ENCODE measurements at regions not wholly inside any gene's neighbourhood (a gene's known extent, or its start where the extent isn't known, plus 50 kb on each side); places are given as distances from the start of the nearest gene placed in this dataset.
"Not testable (repeated sequence)": the region's sequence is repeated elsewhere in the genome, so short reads cannot be mapped to it uniquely, and the experiment has no call there.

GRCh38 chr11:80726236-80726635 is 1285.4 kb upstream of the TENM4 start:
- H3K36me3 ChIP-seq (ENCODE audit: control insufficient read depth, insufficient read depth, low read length) = no peaks in the 10 kb centered on the region
- no peak for DNase-seq (ENCODE audit: low read depth in 4 of 6, low spot score in 6 of 6)
- no peaks in the 10 kb centered on the region for H3K27me3 ChIP-seq (ENCODE audit: control insufficient read depth, insufficient read depth, low read length)
- H3K4me1 ChIP-seq (ENCODE audit: control insufficient read depth, insufficient read depth, low read length) = no peaks in the 10 kb centered on the region
- no peaks in the 10 kb centered on the region for H3K9me3 ChIP-seq (ENCODE audit: control insufficient read depth, insufficient read depth, low read length)
- H3K27ac ChIP-seq (ENCODE audit: low read depth, low read length) = no peak overlapping the region
- no peak overlapping the region for H3K4me3 ChIP-seq (ENCODE audit: low read depth, low read length)

GRCh38 chr11:80724366-80724765 is 1283.5 kb upstream of the TENM4 start:
- no peaks in the 10 kb centered on the region for H3K4me1 ChIP-seq (ENCODE audit: control insufficient read depth, insufficient read depth, low read length)
- H3K9me3 ChIP-seq (ENCODE audit: control insufficient read depth, insufficient read depth, low read length) = no peaks in the 10 kb centered on the region
- no peak overlapping the region for H3K27ac ChIP-seq (ENCODE audit: low read depth, low read length)
- H3K4me3 ChIP-seq (ENCODE audit: low read depth, low read length) = no peak overlapping the region
- DNase-seq (ENCODE audit: low read depth in 4 of 6, low spot score in 6 of 6) = no peak
- WGBS (ENCODE audit: insufficient coverage) = no CpG with 5 or more reads among the region's 2 CpGs
- no peaks in the 10 kb centered on the region for H3K36me3 ChIP-seq (ENCODE audit: control insufficient read depth, insufficient read depth, low read length)
- H3K27me3 ChIP-seq (ENCODE audit: control insufficient read depth, insufficient read depth, low read length) = no peaks in the 10 kb centered on the region

- no peaks in the 10 kb centered on the region for H3K9me3 ChIP-seq (ENCODE audit: control insufficient read depth, insufficient read depth, low read length)
- no peaks in the 10 kb centered on the region for H3K27me3 ChIP-seq (ENCODE audit: control insufficient read depth, insufficient read depth, low read length)
- no peak overlapping the region for H3K27ac ChIP-seq (ENCODE audit: low read depth, low read length)
- H3K4me1 ChIP-seq (ENCODE audit: control insufficient read depth, insufficient read depth, low read length) = no peaks in the 10 kb centered on the region
- no peak overlapping the region for H3K4me3 ChIP-seq (ENCODE audit: low read depth, low read length)
- WGBS (ENCODE audit: insufficient coverage) = no CpG with 5 or more reads among the region's 1 CpG
- no peak for DNase-seq (ENCODE audit: low read depth in 4 of 6, low spot score in 6 of 6)
- H3K36me3 ChIP-seq (ENCODE audit: control insufficient read depth, insufficient read depth, low read length) = no peaks in the 10 kb centered on the region
Observed at GRCh38 chr11:80722629-80723028, 1281.8 kb upstream of the TENM4 start.

GRCh38 chr11:80720295-80720694 is 1279.5 kb upstream of the TENM4 start:
- no peak overlapping the region for H3K4me3 ChIP-seq (ENCODE audit: low read depth, low read length)
- H3K27ac ChIP-seq (ENCODE audit: low read depth, low read length) = no peak overlapping the region
- no peak for DNase-seq (ENCODE audit: low read depth in 4 of 6, low spot score in 6 of 6)
- 91% methylated on average over 1 of the region's 4 CpGs for WGBS (ENCODE audit: insufficient coverage)
- H3K27me3 ChIP-seq (ENCODE audit: control insufficient read depth, insufficient read depth, low read length) = no peaks in the 10 kb centered on the region
- H3K4me1 ChIP-seq (ENCODE audit: control insufficient read depth, insufficient read depth, low read length) = no peaks in the 10 kb centered on the region
- no peaks in the 10 kb centered on the region for H3K36me3 ChIP-seq (ENCODE audit: control insufficient read depth, insufficient read depth, low read length)
- H3K9me3 ChIP-seq (ENCODE audit: control insufficient read depth, insufficient read depth, low read length) = no peaks in the 10 kb centered on the region

- Histone ChIP-seq H3K27ac (ENCODE audit: low read depth, low read length) (no peak overlapping the region), H3K27me3 (ENCODE audit: control insufficient read depth, insufficient read depth, low read length) (no peaks in the 10 kb centered on the region), H3K36me3 (ENCODE audit: control insufficient read depth, insufficient read depth, low read length) (no peaks in the 10 kb centered on the region), H3K4me3 (ENCODE audit: low read depth, low read length) (no peak overlapping the region), H3K4me1 (ENCODE audit: control insufficient read depth, insufficient read depth, low read length) (no peaks in the 10 kb centered on the region), H3K9me3 (ENCODE audit: control insufficient read depth, insufficient read depth, low read length) (no peaks in the 10 kb centered on the region)
- DNase-seq (ENCODE audit: low read depth in 4 of 6, low spot score in 6 of 6) = no peak
Observed at GRCh38 chr11:80719292-80719646, 1278.4 kb upstream of the TENM4 start.

GRCh38 chr11:80718611-80719291 is 1277.9 kb upstream of the TENM4 start:
- Histone ChIP-seq H3K4me1 (ENCODE audit: control insufficient read depth, insufficient read depth, low read length) (no peaks in the 10 kb centered on the region), H3K36me3 (ENCODE audit: control insufficient read depth, insufficient read depth, low read length) (no peaks in the 10 kb centered on the region), H3K4me3 (ENCODE audit: low read depth, low read length) (no peak overlapping the region), H3K27ac (ENCODE audit: low read depth, low read length) (no peak overlapping the region), H3K9me3 (ENCODE audit: control insufficient read depth, insufficient read depth, low read length) (no peaks in the 10 kb centered on the region), H3K27me3 (ENCODE audit: control insufficient read depth, insufficient read depth, low read length) (no peaks in the 10 kb centered on the region)
- DNase-seq (ENCODE audit: low read depth in 4 of 6, low spot score in 6 of 6) = no peak
- WGBS (ENCODE audit: insufficient coverage) = no CpG with 5 or more reads among the region's 2 CpGs

- no peaks in the 10 kb centered on the region for H3K4me1 ChIP-seq (ENCODE audit: control insufficient read depth, insufficient read depth, low read length)
- H3K4me3 ChIP-seq (ENCODE audit: low read depth, low read length) = no peak overlapping the region
- H3K36me3 ChIP-seq (ENCODE audit: control insufficient read depth, insufficient read depth, low read length) = no peaks in the 10 kb centered on the region
- DNase-seq (ENCODE audit: low read depth in 4 of 6, low spot score in 6 of 6) = no peak
- H3K9me3 ChIP-seq (ENCODE audit: control insufficient read depth, insufficient read depth, low read length) = no peaks in the 10 kb centered on the region
- no peaks in the 10 kb centered on the region for H3K27me3 ChIP-seq (ENCODE audit: control insufficient read depth, insufficient read depth, low read length)
- WGBS (ENCODE audit: insufficient coverage) = no CpG with 5 or more reads among the region's 2 CpGs
- no peak overlapping the region for H3K27ac ChIP-seq (ENCODE audit: low read depth, low read length)
Observed at GRCh38 chr11:80702264-80702663, 1261.4 kb upstream of the TENM4 start.

- no peaks in the 10 kb centered on the region for H3K27me3 ChIP-seq (ENCODE audit: control insufficient read depth, insufficient read depth, low read length)
- no peaks in the 10 kb centered on the region for H3K9me3 ChIP-seq (ENCODE audit: control insufficient read depth, insufficient read depth, low read length)
- H3K4me3 ChIP-seq (ENCODE audit: low read depth, low read length) = no peak overlapping the region
- no peaks in the 10 kb centered on the region for H3K4me1 ChIP-seq (ENCODE audit: control insufficient read depth, insufficient read depth, low read length)
- DNase-seq (ENCODE audit: low read depth in 4 of 6, low spot score in 6 of 6) = no peak
- no peaks in the 10 kb centered on the region for H3K36me3 ChIP-seq (ENCODE audit: control insufficient read depth, insufficient read depth, low read length)
- WGBS (ENCODE audit: insufficient coverage) = no CpG with 5 or more reads among the region's 4 CpGs
- H3K27ac ChIP-seq (ENCODE audit: low read depth, low read length) = no peak overlapping the region
Observed at GRCh38 chr11:80700386-80700785, 1259.6 kb upstream of the TENM4 start.

- WGBS (ENCODE audit: insufficient coverage) = 85% methylated on average over 10 of the region's 16 CpGs
Observed at GRCh38 chr11:80699406-80700177, 1258.8 kb upstream of the TENM4 start.

GRCh38 chr11:80698637-80699036 is 1257.8 kb upstream of the TENM4 start:
- H3K9me3 ChIP-seq (ENCODE audit: control insufficient read depth, insufficient read depth, low read length) = no peaks in the 10 kb centered on the region
- no peaks in the 10 kb centered on the region for H3K27me3 ChIP-seq (ENCODE audit: control insufficient read depth, insufficient read depth, low read length)
- H3K4me1 ChIP-seq (ENCODE audit: control insufficient read depth, insufficient read depth, low read length) = no peaks in the 10 kb centered on the region
- no peak overlapping the region for H3K4me3 ChIP-seq (ENCODE audit: low read depth, low read length)
- no peak for DNase-seq (ENCODE audit: low read depth in 4 of 6, low spot score in 6 of 6)
- H3K27ac ChIP-seq (ENCODE audit: low read depth, low read length) = no peak overlapping the region
- WGBS (ENCODE audit: insufficient coverage) = 60% methylated on average over 1 of the region's 1 CpG
- no peaks in the 10 kb centered on the region for H3K36me3 ChIP-seq (ENCODE audit: control insufficient read depth, insufficient read depth, low read length)

More at GRCh38 chr11:80699406-80700177, 1258.8 kb upstream of the TENM4 start:
- H3K4me1 ChIP-seq (ENCODE audit: control insufficient read depth, insufficient read depth, low read length); H3K27me3 ChIP-seq (ENCODE audit: control insufficient read depth, insufficient read depth, low read length); H3K27ac ChIP-seq (ENCODE audit: low read depth, low read length); H3K9me3 ChIP-seq (ENCODE audit: control insufficient read depth, insufficient read depth, low read length); H3K4me3 ChIP-seq (ENCODE audit: low read depth, low read length); H3K36me3 ChIP-seq (ENCODE audit: control insufficient read depth, insufficient read depth, low read length): not testable (repeated sequence)
- peak in 2 of 6 donors; percentile 4 to 58 for DNase-seq (ENCODE audit: low read depth in 4 of 6, low spot score in 6 of 6)

Data from spinal cord (tissue), 9 donors.